ENCODE measurements at regions not wholly inside any gene's neighbourhood (a gene's known extent, or its start where the extent isn't known, plus 50 kb on each side); places are given as distances from the start of the nearest gene placed in this dataset.

DNA sequence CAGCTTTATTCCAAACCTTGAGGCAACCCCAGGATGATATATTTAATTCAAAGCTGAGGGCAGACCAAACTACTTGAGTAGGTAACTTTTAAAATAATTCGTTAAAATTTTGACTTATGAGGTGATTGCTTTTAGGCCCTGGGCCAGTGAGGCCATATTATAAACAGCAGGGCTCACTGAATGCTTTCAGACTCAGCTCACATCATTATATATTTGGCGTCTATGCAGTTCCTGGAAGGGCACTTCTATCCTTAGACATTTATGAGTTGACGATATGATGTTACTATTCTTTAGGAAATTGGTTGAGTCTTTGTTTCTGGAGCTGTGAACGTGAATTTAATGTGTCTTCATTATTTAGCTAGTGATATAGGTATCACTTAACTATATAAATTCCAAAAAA lies 400.1 kb downstream of the PDHA2 start:
- no peak overlapping the region for H2AFZ ChIP-seq (ENCODE audit: control insufficient read depth, low read length)
- H3K36me3 ChIP-seq (ENCODE audit: control insufficient read depth in 2 of 2, extremely low read depth in 1 of 2, insufficient read depth in 2 of 2, low read length in 2 of 2), result no peaks in the 10 kb centered on the region
- H3K4me2 ChIP-seq (ENCODE audit: control insufficient read depth, extremely low read depth, insufficient read depth, low read depth, low read length), result no peak overlapping the region
- FAIRE-seq, result no peak
- H3K4me1 ChIP-seq (ENCODE audit: control insufficient read depth, extremely low read depth, insufficient read depth, low read length), result no peaks in the 10 kb centered on the region
- H3K79me2 ChIP-seq (ENCODE audit: control insufficient read depth, insufficient read depth, low read length), result no peaks in the 10 kb centered on the region
- dilution Hi-C loops (cut with MboI; ENCODE audit: extremely low pct_ligation_motif_present, low sequenced_read_pairs), result no loop called here
- no peak overlapping the region for H3K4me3 ChIP-seq (ENCODE audit: control insufficient read depth in 2 of 3, extremely low read depth in 1 of 3, insufficient read depth in 2 of 3, low read depth in 1 of 3, low read length in 3 of 3)
- no peak overlapping the region for H3K27ac ChIP-seq (ENCODE audit: control insufficient read depth, insufficient read depth, low read length)
- H3K27me3 ChIP-seq (ENCODE audit: control insufficient read depth, extremely low read depth, insufficient read depth, low read length), result no peaks in the 10 kb centered on the region
- TF ChIP-seq CTCF (optimal IDR thresholded peaks at IDR 0.05 in 1 of 3, IDR thresholded peaks at IDR 0.05 in 1 of 3, conservative IDR thresholded peaks at IDR 0.05 in 1 of 3; ENCODE audit: extremely low read depth in 1 of 3, insufficient read depth in 2 of 3, low read length in 3 of 3) (no peak), EZH2 (IDR thresholded peaks at IDR 0.05; ENCODE audit: low read length) (no peak)
- H4K20me1 ChIP-seq (ENCODE audit: control insufficient read depth, extremely low read depth, insufficient read depth, low read length), result no peaks in the 10 kb centered on the region
- no peak overlapping the region for H3K9ac ChIP-seq (ENCODE audit: control insufficient read depth, extremely low read depth, insufficient read depth, low read length)
- H3K9me1 ChIP-seq (ENCODE audit: control insufficient read depth, extremely low read depth, insufficient read depth, low read length), result no peaks in the 10 kb centered on the region
- H3K9me3 ChIP-seq (ENCODE audit: control insufficient read depth, low read depth, low read length), result no peaks in the 10 kb centered on the region
- DNase-seq (ENCODE audit: low read depth, low spot score), result no peak

GRCh38 chr4:96241819-96242218 lies 401.9 kb downstream of the PDHA2 start:
- no peak for DNase-seq (ENCODE audit: low read depth, low spot score)
- Histone ChIP-seq H3K9ac (ENCODE audit: control insufficient read depth, extremely low read depth, insufficient read depth, low read length) (no peak overlapping the region), H3K9me1 (ENCODE audit: control insufficient read depth, extremely low read depth, insufficient read depth, low read length) (no peaks in the 10 kb centered on the region), H3K4me3 (ENCODE audit: control insufficient read depth in 2 of 3, extremely low read depth in 1 of 3, insufficient read depth in 2 of 3, low read depth in 1 of 3, low read length in 3 of 3) (no peak overlapping the region), H3K79me2 (ENCODE audit: control insufficient read depth, insufficient read depth, low read length) (no peaks in the 10 kb centered on the region), H3K36me3 (ENCODE audit: control insufficient read depth in 2 of 2, extremely low read depth in 1 of 2, insufficient read depth in 2 of 2, low read length in 2 of 2) (no peaks in the 10 kb centered on the region), H3K4me2 (ENCODE audit: control insufficient read depth, extremely low read depth, insufficient read depth, low read depth, low read length) (no peak overlapping the region), H4K20me1 (ENCODE audit: control insufficient read depth, extremely low read depth, insufficient read depth, low read length) (no peaks in the 10 kb centered on the region), H3K27me3 (ENCODE audit: control insufficient read depth, extremely low read depth, insufficient read depth, low read length) (no peaks in the 10 kb centered on the region), H3K4me1 (ENCODE audit: control insufficient read depth, extremely low read depth, insufficient read depth, low read length) (no peaks in the 10 kb centered on the region), H3K9me3 (ENCODE audit: control insufficient read depth, low read depth, low read length) (no peaks in the 10 kb centered on the region), H3K27ac (ENCODE audit: control insufficient read depth, insufficient read depth, low read length) (no peak overlapping the region), H2AFZ (ENCODE audit: control insufficient read depth, low read length) (no peak overlapping the region)
- dilution Hi-C loops (cut with MboI; ENCODE audit: extremely low pct_ligation_motif_present, low sequenced_read_pairs), result no loop called here
- no peak for FAIRE-seq
- TF ChIP-seq CTCF (optimal IDR thresholded peaks at IDR 0.05 in 1 of 3, IDR thresholded peaks at IDR 0.05 in 1 of 3, conservative IDR thresholded peaks at IDR 0.05 in 1 of 3; ENCODE audit: extremely low read depth in 1 of 3, insufficient read depth in 2 of 3, low read length in 3 of 3) (no peak), EZH2 (IDR thresholded peaks at IDR 0.05; ENCODE audit: low read length) (no peak)

Data from keratinocyte (primary cell).